ENCODE measurements at regions not wholly inside any gene's neighbourhood (a gene's known extent, or its start where the extent isn't known, plus 50 kb on each side); places are given as distances from the start of the nearest gene placed in this dataset.

DNA sequence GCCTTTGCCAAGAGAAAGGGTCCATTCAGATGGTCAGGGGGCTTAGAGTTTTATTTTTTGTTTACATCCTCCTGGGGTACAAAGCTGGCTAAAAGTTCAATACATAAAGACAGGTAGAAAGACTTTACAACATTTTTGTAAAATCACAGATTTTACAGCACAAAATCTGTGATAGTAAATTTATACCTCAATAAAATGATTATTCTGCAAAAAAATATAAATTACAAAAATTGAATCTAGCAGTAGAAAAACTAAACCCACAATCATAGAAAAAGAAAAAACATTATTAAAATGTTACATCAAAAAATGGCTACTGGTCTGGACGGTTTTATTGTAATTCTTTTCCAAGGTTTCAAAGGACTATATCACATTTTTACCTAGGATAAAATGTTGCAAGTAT lies 674.2 kb upstream of the CHAC2 start:
- Mint-ChIP-seq H3K27ac (no peak overlapping the region), H3K4me3 (ENCODE audit: low read depth) (no peak overlapping the region), H3K4me1 (ENCODE audit: low read depth) (peaks cover 9% of the 10 kb centered on the region), H3K9me3 (ENCODE audit: low read depth) (no peaks in the 10 kb centered on the region), H3K36me3 (ENCODE audit: insufficient read depth) (no peaks in the 10 kb centered on the region), H3K27me3 (peaks cover 26% of the 10 kb centered on the region)
- DNase-seq (ENCODE audit: low spot score, unreplicated experiment) = no peak
- TF ChIP-seq, protein P1, sequence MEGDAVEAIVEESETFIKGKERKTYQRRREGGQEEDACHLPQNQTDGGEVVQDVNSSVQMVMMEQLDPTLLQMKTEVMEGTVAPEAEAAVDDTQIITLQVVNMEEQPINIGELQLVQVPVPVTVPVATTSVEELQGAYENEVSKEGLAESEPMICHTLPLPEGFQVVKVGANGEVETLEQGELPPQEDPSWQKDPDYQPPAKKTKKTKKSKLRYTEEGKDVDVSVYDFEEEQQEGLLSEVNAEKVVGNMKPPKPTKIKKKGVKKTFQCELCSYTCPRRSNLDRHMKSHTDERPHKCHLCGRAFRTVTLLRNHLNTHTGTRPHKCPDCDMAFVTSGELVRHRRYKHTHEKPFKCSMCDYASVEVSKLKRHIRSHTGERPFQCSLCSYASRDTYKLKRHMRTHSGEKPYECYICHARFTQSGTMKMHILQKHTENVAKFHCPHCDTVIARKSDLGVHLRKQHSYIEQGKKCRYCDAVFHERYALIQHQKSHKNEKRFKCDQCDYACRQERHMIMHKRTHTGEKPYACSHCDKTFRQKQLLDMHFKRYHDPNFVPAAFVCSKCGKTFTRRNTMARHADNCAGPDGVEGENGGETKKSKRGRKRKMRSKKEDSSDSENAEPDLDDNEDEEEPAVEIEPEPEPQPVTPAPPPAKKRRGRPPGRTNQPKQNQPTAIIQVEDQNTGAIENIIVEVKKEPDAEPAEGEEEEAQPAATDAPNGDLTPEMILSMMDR (IDR thresholded peaks at IDR 0.05; ENCODE audit: unreplicated experiment) = no peak

DNA sequence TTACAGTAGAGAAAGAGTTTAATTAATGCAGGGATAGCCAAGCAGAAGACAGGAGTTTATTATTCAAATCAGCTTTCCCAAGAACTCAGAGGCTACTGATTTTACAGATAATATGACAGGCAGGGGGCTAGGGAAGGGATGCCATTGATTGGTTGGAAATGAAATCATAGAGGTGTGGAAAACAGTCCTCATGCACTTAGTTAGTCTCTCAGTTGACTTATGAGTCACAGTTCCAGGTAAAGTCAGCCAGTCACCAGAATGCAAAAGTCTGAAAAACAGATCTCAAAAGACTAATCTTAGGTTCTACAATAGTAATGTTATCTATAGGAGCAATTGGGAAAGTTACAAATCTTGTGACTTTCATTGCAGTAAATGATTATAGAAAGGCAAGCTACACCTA lies 676.4 kb upstream of the CHAC2 start:
- H3K4me3 Mint-ChIP-seq (ENCODE audit: low read depth) = no peak overlapping the region
- DNase-seq (ENCODE audit: low spot score, unreplicated experiment) = no peak
- no peak overlapping the region for H3K27ac Mint-ChIP-seq
- peaks cover 26% of the 10 kb centered on the region for H3K27me3 Mint-ChIP-seq
- TF ChIP-seq, protein P1 (IDR thresholded peaks at IDR 0.05; ENCODE audit: unreplicated experiment) = no peak
- no peaks in the 10 kb centered on the region for H3K36me3 Mint-ChIP-seq (ENCODE audit: insufficient read depth)
- peaks cover 14% of the 10 kb centered on the region for H3K4me1 Mint-ChIP-seq (ENCODE audit: low read depth)
- H3K9me3 Mint-ChIP-seq (ENCODE audit: low read depth) = no peaks in the 10 kb centered on the region

DNA sequence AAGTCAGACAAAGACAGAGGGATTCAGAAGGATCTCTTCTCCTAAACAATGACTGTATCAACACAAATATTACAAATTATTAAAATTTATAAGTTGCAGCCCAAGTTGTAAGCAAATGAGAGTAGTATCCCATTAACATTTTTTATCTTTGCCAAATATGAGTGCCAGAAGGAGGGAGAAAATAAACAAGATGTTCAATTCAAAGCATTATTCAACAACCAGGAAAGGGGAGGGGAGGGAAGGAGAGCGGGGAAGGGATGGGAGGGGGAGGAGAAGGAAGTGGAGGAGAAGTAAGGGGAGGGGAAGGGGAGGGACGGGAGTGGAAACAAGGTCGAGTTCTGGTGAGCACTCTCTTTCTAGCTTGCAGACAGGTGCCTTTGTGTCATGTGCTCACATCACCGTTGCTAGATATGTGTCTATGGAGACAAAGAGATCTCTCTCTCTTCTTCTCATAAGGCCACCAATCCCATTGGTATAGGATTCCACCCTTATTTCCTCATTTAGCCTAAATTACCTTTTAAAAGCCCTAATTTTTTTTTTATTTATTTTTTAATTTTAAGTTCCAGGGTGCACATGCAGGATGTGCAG lies 679.6 kb upstream of the CHAC2 start:
- H3K9me3 Mint-ChIP-seq (ENCODE audit: low read depth) = peaks cover 8% of the 10 kb centered on the region
- H3K4me1 Mint-ChIP-seq (ENCODE audit: low read depth) = peaks cover 7% of the 10 kb centered on the region
- no peak for DNase-seq (ENCODE audit: low spot score, unreplicated experiment)
- H3K4me3 Mint-ChIP-seq (ENCODE audit: low read depth) = no peak overlapping the region
- no peaks in the 10 kb centered on the region for H3K36me3 Mint-ChIP-seq (ENCODE audit: insufficient read depth)
- TF ChIP-seq, protein P1 (IDR thresholded peaks at IDR 0.05; ENCODE audit: unreplicated experiment) = no peak
- H3K27ac Mint-ChIP-seq = no peak overlapping the region
- H3K27me3 Mint-ChIP-seq = peaks cover 20% of the 10 kb centered on the region

DNA sequence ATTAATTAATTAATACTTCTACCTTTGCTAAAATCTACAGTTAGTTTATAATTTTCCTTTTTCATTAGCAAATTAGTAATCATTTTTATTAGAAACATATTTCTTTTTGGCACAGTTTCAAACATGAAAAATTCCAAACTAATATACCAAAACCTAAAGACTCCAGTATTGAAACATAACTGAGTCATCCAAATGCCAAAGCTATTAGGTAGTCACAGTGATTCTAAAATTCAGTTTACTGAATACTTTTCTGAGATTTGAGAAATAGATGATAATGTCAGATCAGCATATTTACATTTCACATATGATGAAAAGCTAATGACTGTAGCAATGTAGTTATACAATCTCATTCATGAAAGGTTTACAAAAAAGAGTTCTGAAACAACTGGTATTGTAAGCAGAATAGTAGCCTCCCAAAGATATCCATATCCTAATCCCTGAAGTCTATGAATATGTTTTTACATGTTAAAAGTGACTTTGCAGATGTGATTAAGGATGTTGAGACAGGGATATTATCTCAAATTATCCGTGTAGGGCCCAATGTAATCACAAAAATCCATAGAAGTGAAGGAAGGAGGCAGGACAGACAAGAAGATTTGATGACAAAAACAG lies 680.2 kb upstream of the CHAC2 start:
- Mint-ChIP-seq H3K27ac (no peak overlapping the region), H3K4me3 (ENCODE audit: low read depth) (no peak overlapping the region), H3K36me3 (ENCODE audit: insufficient read depth) (no peaks in the 10 kb centered on the region), H3K27me3 (peaks cover 17% of the 10 kb centered on the region), H3K9me3 (ENCODE audit: low read depth) (peaks cover 8% of the 10 kb centered on the region), H3K4me1 (ENCODE audit: low read depth) (peaks cover 7% of the 10 kb centered on the region)
- DNase-seq (ENCODE audit: low spot score, unreplicated experiment) = no peak
- TF ChIP-seq, protein P1 (IDR thresholded peaks at IDR 0.05; ENCODE audit: unreplicated experiment) = no peak

DNA sequence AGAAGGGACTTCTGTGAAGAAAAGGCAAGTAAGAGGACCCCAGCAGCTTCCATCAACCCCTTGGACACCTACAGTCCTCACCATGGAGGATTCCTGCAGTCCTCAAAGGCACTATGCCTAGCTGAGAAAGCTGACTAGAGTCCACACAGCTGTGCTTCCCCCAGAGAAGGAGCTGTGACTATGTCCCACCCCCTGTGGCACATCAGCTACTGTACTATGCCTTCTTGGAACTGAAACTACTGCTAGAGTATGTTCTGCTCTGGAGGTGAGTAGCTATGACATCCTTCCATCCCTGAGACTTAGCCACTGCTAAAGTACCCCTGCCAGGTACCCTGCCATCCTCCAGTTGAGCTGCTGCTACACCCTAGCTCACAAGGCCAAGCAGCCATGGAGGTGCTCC lies 690.2 kb upstream of the CHAC2 start:
- Mint-ChIP-seq H3K4me1 (ENCODE audit: low read depth) (no peaks in the 10 kb centered on the region), H3K27me3 (no peaks in the 10 kb centered on the region), H3K4me3 (ENCODE audit: low read depth) (no peak overlapping the region), H3K27ac (no peak overlapping the region), H3K36me3 (ENCODE audit: insufficient read depth) (no peaks in the 10 kb centered on the region), H3K9me3 (ENCODE audit: low read depth) (peaks cover 12% of the 10 kb centered on the region)
- TF ChIP-seq, protein P1 (IDR thresholded peaks at IDR 0.05; ENCODE audit: unreplicated experiment) = no peak
- no peak for DNase-seq (ENCODE audit: low spot score, unreplicated experiment)

Measured in progenitor cell of endocrine pancreas (in vitro differentiated cells).